ENCODE measurements at regions not wholly inside any gene's neighbourhood (a gene's known extent, or its start where the extent isn't known, plus 50 kb on each side); places are given as distances from the start of the nearest gene placed in this dataset.

GRCh38 chr19:31709476-31709875 is 360.2 kb upstream of the TSHZ3 start:
- no peak for DNase-seq (ENCODE audit: low read depth)
- no peak overlapping the region for H3K4me3 ChIP-seq (ENCODE audit: low read depth, low read length)
- TF ChIP-seq, protein P1, sequence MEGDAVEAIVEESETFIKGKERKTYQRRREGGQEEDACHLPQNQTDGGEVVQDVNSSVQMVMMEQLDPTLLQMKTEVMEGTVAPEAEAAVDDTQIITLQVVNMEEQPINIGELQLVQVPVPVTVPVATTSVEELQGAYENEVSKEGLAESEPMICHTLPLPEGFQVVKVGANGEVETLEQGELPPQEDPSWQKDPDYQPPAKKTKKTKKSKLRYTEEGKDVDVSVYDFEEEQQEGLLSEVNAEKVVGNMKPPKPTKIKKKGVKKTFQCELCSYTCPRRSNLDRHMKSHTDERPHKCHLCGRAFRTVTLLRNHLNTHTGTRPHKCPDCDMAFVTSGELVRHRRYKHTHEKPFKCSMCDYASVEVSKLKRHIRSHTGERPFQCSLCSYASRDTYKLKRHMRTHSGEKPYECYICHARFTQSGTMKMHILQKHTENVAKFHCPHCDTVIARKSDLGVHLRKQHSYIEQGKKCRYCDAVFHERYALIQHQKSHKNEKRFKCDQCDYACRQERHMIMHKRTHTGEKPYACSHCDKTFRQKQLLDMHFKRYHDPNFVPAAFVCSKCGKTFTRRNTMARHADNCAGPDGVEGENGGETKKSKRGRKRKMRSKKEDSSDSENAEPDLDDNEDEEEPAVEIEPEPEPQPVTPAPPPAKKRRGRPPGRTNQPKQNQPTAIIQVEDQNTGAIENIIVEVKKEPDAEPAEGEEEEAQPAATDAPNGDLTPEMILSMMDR (IDR thresholded peaks at IDR 0.05; ENCODE audit: low read depth, low read length, missing control alignments) = no peak

GRCh38 chr19:31715249-31715945 is 366.2 kb upstream of the TSHZ3 start:
- H3K4me3 ChIP-seq (ENCODE audit: low read depth, low read length) = no peak overlapping the region
- TF ChIP-seq, protein P1 (IDR thresholded peaks at IDR 0.05; ENCODE audit: low read depth, low read length, missing control alignments) = no peak
- no peak for DNase-seq (ENCODE audit: low read depth)

DNA sequence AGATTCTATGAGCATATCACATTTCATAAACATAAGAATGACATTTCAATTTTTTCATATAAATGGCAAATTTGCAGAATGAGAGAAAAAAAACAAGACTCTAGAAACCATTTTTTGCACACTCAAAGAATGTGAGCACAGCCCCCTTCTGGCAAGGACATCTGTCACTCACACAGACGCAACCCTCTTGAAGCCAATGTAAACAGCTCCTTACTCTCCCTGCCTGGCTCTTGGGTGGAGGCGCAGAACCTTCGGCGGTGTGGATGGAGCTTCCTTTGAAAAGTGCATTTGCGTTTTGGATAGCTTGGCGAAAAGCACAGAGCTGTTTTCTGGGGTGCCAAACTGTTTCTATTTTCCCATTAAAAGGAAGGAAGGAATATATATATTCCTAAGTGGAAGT is 367.6 kb upstream of the TSHZ3 start:
- H3K4me3 ChIP-seq (ENCODE audit: low read depth, low read length) = no peak overlapping the region
- TF ChIP-seq, protein P1 (IDR thresholded peaks at IDR 0.05; ENCODE audit: low read depth, low read length, missing control alignments) = no peak
- no peak for DNase-seq (ENCODE audit: low read depth)

DNA sequence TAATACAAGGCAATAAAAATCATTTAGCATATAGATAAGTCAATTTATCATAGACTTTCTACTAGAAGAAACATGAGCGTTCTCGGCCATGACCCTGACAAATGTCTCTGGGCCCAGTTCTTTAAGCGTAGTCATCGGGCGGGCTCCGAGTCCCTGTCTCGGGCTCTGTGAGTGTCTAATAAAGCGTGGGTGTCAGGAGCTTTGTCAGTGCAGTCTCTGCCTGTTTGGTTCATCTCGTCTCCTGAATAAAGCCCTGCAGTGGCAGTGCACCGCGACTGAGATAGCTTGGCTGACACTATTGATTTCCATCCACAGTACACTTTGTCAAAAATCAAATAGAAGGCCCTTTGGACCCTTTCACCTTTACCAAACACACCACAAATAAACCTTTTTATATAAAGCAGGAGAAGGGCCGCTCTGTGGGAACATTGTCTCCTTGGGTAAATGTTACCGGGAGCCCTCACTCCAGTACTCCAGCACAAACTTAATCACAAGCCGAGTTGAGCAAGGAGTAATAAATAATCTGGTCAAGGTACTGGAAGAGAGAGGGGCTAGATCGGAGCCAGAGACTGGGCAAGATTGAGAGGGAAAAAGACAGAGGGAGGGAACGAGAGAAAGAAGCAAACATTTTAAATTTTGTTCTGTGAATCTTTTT is 368.2 kb upstream of the TSHZ3 start:
- no peak overlapping the region for H3K4me3 ChIP-seq (ENCODE audit: low read depth, low read length)
- TF ChIP-seq, protein P1 (IDR thresholded peaks at IDR 0.05; ENCODE audit: low read depth, low read length, missing control alignments) = no peak
- DNase-seq (ENCODE audit: low read depth) = no peak

DNA sequence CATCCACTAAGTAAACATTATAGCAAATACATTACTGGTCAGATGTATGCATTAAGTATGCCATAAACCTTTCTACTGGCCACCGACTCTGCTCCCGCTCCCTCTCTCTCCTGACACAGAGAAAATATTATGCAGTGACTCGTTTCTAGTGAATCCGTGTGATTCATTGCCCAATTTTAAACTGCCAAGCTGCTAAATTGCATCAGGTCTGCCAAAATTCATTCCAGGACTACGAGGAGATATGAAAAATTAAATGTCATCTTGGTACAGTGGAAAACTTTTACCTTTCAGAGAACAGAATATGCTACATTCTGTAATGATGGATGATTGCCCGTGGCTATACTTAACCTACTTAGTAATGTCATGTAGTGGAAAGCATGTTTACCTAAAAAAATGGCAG is 368.8 kb upstream of the TSHZ3 start:
- H3K4me3 ChIP-seq (ENCODE audit: low read depth, low read length) = no peak overlapping the region
- DNase-seq (ENCODE audit: low read depth) = no peak
- TF ChIP-seq, protein P1 (IDR thresholded peaks at IDR 0.05; ENCODE audit: low read depth, low read length, missing control alignments) = no peak

DNA sequence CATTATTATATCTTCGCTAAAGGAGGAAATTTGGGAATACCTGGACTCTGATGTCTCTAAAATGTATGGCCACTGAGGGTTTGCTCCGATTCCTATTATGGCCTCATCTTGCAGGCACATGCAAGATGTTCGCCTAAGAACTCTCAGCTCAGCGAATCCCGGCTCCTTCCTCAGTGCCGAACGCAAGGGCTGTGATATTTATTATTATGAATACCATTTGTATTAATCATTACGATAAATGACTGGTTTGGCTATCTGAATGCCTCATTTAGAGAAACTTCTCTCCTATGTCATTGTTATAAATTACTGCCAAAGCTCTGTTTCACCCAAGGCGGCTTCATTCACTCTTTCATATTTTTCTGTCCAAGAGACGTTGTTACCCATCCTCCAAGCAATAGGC is 369.7 kb upstream of the TSHZ3 start:
- DNase-seq (ENCODE audit: low read depth) = no peak
- no peak overlapping the region for H3K4me3 ChIP-seq (ENCODE audit: low read depth, low read length)
- TF ChIP-seq, protein P1 (IDR thresholded peaks at IDR 0.05; ENCODE audit: low read depth, low read length, missing control alignments) = no peak

DNA sequence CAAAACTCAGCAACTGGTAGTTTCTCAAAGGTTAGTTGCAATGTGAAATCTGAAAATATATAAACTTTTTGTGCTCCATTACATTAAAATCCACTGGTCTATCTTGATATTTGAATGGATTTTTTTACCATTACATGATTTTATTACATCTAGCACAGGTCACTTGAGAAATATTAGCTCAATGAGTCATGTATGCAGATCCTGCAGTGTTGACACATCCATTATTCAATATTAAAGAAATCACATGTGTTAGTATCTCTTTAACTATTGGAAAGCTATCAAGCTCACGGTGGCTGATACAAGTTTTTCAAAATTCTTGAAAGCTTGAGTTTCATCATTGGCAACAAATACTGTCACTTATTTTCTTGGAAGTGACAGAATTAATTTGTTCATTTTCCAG is 373.9 kb upstream of the TSHZ3 start:
- H3K4me3 ChIP-seq (ENCODE audit: low read depth, low read length) = no peak overlapping the region
- no peak for DNase-seq (ENCODE audit: low read depth)
- TF ChIP-seq, protein P1 (IDR thresholded peaks at IDR 0.05; ENCODE audit: low read depth, low read length, missing control alignments) = no peak

Measured in GM12864 (cell line).